ENCODE measurements at regions not wholly inside any gene's neighbourhood (a gene's known extent, or its start where the extent isn't known, plus 50 kb on each side); places are given as distances from the start of the nearest gene placed in this dataset.

GRCh38 chr1:68328490-68328889, 96.2 kb upstream of the WLS start:
- no peak for TF ChIP-seq CTCF (conservative IDR thresholded peaks at IDR 0.05)
- TF ChIP-seq ZFX (IDR thresholded peaks at IDR 0.05), result no peak

All from C4-2B (cell line).